ENCODE measurements at regions not wholly inside any gene's neighbourhood (a gene's known extent, or its start where the extent isn't known, plus 50 kb on each side); places are given as distances from the start of the nearest gene placed in this dataset.

DNA sequence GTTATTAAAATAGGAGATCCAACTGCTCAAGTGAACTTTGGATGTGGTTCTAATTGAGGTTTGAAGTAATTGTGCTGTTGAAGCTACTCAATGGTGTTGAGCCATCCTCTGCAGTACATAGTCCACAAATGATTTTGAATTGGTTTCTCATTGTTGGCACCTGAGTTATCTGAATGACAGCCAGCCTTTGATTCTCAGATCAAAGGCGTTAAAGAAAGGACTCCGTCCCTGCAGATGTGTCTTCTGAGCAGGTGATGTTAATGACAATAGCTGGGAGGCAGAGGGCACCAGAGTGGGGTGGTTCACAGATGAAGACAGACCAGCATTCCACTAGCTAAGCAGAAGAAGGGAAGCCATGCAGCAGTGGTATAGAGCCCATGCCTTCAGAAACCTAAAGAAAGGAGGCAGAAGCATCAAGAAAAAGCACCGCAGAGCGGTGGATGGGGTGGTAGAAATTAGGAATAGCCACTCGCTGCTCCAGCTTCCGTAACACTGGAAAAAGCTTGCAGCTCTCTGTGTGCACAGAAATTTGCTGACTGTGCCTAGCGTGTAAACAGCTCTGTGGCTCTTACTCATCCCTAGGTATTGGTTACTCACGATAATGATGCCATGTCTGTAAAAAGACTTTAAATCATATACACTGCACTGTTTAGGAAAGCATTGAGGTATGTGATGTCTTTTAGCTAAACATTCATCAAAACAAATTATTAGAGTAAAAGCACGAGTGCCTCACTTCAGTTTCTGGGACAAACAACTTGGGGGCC, 79.2 kb upstream of the CLCN4 start:
- DNase-seq (ENCODE audit: low read depth in 2 of 3, low spot score in 2 of 3): no peak

DNA sequence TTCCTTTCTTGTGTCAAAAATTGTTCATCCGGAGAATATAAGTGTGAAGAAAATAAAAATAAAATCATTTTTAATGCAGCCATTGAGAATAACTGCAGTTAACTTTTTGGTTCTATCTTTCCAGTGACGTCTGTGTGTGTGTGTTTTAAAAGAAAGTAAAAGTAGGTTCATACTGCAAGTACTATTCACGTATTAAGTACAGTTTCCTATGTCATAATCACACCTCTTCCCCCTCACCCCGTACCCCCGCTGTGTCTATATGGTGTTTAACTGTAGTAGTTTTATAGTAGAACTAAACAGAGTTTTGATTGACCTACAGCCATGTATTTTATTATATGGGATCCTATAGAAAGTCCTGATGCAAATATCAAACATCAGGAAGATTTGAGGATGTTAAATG, 78.5 kb upstream of the CLCN4 start:
- DNase-seq (ENCODE audit: low read depth in 2 of 3, low spot score in 2 of 3): no peak

DNA sequence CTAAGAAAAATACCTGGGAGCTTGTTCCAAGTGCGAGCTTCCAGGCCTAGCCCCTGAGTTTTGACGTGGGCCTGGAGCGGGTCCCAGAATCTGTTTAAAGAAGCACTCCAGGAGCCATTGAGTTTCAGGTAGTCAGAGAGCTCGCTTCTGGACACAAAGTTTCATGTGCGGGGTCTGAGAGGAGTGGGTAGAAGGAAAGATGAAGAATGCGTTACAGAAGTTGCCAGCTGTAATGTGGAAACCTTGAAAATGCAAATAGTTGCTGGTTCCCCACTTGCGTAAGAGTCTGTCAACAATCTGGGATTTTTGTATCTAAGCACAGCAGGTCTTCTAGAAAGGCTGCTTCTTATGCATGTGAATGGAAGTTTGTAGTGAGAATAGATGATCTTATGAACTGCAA, 77.5 kb upstream of the CLCN4 start:
- DNase-seq (ENCODE audit: low read depth in 2 of 3, low spot score in 2 of 3): no peak

DNA sequence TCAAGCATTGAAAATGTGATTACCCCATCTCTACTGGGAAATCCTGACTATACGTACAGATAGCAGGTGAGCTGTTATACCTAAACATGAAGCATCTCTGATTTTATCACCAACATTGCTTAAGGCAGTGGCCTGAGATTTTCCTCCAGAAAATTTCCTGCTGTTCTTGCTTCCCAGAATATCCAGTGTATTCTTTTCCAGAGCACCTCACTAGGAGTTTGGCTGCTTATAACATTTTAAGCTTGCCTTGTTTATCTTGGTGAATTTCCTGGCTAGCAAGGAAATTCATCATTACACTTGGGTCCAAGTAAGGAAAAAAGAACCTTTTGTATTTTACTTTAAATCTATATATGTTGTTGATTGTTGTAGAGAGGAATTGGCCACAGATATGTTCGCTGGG, 73.0 kb upstream of the CLCN4 start:
- DNase-seq (ENCODE audit: low read depth in 2 of 3, low spot score in 2 of 3): no peak

DNA sequence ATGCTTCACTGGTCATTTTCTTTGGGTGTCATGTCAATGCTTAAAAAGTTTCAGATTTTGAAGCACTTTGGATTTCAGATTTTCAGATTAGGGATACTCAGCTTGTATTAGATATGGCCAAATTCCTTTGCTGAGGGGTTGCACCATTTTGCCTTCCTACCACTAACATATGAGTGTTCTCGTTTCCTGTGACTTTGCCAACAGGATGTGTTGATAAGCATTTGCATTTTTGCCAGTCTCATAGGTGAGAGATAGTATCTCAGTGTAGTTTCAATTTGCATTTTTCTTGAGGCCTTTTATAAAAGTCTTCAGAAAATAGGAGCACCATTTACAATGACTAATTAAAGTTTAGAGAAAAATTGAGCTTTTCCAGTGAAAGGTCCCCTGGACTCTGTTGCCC, 71.6 kb upstream of the CLCN4 start:
- DNase-seq (ENCODE audit: low read depth in 2 of 3, low spot score in 2 of 3): peak in 2 of 3 donors; percentile 29 to 64

DNA sequence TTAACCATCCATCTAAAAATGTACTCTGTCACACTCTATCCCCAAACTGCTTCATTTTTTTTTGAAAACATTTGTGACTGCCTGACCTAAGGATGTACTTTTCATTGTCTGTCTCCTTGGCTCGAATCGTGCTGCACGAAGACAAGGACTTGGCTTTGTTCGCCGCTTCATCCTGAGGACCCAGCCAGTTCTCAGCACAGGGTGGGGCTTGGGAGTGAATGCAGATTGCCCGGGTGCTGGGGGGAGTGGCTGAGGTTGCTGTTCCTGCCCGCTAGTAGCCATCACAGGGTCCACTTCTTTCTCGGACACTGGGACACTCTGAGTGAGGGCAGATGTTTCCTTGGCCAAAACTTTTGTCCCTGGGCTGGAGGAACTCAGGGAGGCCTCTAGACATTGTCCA, 70.1 kb upstream of the CLCN4 start:
- DNase-seq (ENCODE audit: low read depth in 2 of 3, low spot score in 2 of 3): no peak

DNA sequence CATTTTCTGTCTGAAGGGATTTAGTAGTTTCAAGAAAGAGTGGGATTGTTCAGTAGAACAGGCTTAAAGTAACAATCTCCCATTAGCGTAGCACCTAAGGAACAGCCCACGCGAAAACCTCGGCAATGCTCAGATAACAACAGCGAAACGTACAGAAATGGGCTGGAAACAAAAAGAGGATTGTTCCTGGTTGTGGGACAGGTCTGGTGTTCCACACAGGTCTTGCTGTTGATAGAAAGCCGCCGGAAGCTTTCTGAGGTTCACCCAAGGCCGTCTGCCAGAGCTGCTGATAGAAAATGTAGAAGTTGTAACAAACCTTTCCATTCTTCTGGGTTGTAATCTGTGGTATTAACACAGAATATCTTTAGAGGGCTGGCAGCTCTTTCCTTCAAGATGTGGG, 69.4 kb upstream of the CLCN4 start:
- no peak for DNase-seq (ENCODE audit: low read depth in 2 of 3, low spot score in 2 of 3)

DNA sequence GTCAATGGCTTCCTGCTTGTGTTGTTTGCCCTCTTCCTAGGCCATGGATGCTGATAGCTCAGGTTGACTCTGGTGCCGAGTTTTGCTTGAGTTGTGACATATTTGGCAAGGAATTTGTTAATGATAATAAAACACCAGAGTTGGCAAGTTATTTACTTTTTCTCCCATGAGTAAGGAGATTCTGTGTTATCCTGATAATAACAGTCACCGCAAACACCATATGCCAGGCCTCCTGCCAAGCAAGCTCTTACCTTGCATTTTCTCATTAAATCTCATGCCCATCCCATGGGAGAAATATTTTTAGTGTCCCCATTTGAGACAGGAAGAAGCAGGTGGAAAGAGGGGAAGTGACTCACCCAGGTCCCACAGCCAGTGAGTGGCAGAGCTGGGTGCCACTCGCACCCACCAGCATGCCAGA, 67.4 kb upstream of the CLCN4 start:
- no peak for DNase-seq (ENCODE audit: low read depth in 2 of 3, low spot score in 2 of 3)

DNA sequence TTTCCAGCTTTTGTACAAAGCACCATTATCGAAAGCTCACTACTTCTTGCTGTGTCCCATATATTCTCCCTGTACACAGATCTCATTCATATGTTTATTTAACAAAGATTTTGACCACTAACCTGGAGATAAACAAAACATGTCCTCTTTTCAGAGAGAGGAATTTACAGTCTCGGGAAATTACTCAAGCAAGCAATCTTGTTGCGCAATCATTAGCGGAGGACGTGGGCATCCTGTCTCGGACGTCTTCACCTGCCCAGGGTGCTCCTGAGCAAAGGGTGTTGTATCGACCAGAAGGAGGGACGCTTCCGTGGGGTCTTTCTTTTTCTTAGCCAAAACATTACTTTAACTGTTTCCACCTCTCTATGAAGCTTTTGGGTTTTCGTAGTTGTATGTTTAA, 66.5 kb upstream of the CLCN4 start:
- DNase-seq (ENCODE audit: low read depth in 2 of 3, low spot score in 2 of 3): no peak

DNA sequence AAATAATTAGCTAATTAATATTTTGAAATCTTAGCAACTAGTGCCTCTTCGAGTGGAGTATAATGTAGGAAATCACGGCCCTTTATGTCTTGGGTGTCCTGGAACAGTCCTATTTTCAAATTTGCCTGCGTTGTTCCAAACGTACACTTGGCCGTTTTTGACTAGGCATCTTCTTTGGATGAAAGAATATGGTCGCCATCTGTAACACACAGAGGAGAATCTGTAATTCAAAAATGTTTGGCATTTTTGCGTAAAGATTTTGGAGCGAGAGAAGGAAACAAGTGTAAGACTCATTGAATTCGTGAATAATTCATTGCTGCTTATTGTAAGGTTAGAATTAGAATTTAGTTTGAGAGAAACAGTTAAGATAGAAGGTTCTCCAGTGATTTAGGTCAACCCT, 61.5 kb upstream of the CLCN4 start:
- DNase-seq (ENCODE audit: low read depth in 2 of 3, low spot score in 2 of 3): no peak

DNA sequence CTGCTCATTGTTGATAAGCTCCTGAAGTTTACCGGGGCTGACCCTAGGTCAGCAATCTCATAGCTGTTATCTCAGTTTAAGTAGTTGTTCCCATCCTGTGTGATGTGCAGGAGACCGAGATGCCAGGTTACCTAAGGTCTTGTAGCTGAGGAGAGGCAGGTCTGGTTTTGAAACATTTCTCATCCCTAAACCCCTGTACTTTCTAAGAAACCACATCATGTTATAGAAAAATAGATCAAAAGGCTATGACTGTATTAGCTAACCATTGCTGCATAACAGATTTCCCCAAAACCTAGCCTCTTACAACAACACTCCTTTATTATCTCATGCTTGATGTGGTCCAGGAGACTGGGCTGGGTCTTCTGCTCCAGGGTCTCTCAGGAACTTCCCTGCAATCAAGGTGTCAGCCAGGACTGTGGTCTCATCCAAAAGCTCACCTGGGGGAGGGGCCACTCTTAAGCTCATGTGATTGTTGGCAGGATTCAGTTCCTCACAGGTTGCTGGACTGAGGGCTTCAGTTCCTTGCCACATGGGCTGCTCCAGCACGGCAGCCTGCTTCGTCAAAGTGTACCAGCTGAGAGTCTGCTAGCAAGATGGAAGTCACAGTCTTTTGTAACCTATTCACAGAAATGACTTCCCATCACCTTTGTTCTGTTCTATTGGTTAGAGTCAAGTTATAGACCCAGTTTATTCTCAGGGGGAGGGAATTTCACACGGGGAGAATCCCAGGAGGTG, 60.9 kb upstream of the CLCN4 start:
- no peak for DNase-seq (ENCODE audit: low read depth in 2 of 3, low spot score in 2 of 3)

DNA sequence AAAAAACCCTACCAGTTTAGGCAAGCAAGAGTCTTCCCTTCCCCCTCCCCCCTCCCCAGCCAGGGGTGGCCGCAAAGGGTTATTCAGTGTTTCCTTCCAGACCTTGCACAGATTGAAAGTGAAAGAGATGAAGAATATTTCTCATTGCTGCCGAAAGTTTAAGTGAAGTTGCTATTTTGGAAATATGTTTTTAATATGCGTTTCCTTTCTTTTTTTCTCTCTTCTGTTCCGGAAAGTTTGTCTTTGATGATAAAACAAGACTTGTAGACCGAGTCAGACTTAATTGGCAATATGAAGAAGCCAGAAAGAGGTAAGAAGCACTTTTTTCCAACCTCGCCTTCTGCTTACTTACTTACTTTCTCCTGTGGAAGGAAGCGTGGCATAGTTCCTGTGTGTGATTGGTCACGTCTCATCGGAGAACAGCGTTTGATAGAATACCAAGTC, 58.5 kb upstream of the CLCN4 start:
- DNase-seq (ENCODE audit: low read depth in 2 of 3, low spot score in 2 of 3): peak in 2 of 3 donors; percentile 43 to 74

DNA sequence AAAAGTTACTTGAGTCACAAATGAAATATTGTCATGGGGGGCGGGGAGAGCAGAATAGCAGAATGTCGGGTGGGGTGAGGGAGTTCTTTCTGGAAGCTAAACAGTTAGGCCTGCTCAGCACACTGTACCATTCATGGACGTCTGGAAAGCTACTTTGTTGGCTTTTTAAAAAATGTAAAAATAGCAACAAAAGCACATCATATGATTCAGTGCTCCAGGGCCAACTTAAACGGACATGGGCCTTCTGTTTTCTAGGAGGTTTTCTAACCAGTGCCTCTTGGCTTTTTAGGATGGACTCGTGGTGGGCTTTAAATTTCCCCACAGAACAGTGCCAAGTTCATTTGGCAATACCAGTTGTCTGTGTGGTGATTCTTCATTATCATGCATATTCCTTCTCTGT, 57.4 kb upstream of the CLCN4 start:
- DNase-seq (ENCODE audit: low read depth in 2 of 3, low spot score in 2 of 3): no peak

DNA sequence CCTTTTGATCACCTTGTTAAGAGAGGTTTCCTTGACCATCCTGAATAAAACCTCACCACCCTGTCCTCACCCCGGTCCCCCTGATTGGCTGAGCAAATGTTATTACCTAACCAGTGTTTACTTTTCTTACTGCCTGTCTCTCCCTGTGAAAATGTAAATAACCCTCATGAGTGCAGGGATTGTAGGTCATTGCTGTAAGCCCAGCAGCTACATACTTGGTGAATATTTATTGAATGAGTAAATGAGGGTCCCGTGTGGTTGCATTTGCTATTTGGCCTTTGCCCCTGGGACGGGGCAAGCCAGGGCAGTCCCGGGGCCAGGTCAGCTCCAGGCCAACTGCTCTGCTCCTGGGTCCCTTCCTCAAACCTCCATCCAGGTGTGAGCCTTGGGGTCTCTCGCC, 55.5 kb upstream of the CLCN4 start:
- DNase-seq (ENCODE audit: low read depth in 2 of 3, low spot score in 2 of 3): no peak

DNA sequence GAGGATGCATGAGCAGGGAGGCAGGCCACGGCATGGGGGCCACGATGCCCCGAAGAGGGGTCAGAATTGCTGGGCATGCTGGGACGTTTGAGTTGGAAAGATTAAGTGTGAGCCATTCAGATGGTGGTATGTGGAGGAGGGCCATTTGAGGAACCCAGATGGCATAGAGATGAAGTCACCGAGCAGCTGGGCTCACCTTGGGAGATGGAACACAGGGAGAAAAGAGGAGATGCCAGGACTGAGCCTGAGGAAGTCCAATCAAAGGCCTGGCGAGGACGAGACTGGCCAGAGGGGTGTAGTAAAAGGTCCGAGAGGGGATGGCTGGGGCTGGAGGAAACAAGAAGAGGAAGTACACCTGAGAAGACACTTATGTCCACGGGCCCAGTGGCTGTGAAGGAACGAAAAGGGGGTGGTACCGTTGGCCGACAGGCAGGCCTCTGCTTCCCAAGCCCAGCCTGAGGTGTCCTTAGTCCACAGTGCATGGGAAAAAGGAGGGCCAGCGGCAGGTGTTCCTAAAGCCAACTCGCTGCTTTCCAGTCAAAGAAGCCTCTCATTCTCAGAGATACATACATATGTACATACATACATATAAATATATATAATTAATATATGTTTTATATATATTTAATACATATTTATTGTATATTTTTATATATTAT, 54.6 kb upstream of the CLCN4 start:
- no peak for DNase-seq (ENCODE audit: low read depth in 2 of 3, low spot score in 2 of 3)

DNA sequence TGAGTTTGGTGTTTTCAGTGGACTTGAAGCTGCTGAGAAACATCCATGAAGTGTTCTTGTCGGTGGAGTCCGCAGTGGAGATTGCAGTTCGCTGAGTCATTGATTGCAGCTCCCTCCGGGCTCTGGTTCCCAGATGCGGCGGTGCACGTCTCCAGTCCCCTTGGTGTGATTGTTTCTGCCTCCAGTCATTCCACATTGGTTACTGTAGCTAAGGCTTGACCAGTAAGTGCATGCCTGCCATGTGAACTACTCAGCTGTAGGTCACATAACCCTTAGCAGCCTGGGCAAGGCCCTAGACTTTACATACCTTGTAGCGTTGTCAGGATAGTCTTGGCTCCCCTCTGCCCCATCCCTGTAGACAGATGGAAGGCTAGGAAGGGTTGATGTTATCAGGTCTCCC, 53.8 kb upstream of the CLCN4 start:
- no peak for DNase-seq (ENCODE audit: low read depth in 2 of 3, low spot score in 2 of 3)

DNA sequence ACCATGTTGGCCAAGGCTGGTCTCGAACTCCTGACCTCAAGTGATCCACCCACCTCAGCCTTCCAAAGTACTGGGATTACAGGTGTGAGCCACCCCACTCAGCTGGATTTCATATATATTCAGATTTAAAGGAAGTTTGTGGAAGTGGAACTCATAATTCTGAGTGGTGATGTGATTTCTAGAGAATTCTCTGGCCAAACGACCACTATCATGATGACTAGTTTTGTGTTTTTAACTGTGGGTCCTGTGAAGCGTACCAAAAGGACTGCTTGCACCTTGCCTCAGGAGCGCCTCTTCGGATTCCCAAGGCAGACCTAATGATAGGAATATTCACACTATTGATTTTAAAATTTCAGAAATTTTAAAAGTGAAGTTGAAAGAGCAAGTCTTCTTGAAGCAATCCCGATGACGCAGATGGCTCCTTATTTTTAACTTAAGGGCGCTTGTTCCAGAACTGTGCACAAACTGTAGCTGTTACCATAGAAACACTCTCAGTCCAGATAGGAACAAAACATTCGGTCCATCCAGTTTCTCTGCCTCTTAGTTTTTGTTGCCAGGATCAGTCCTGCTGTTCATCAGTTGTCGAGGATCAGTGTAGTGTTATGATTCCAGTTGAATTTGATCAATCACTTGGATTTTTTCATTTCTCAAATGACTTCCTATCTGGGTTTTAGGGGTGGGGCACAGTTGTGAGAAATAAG, 51.7 kb upstream of the CLCN4 start:
- DNase-seq (ENCODE audit: low read depth in 2 of 3, low spot score in 2 of 3): no peak

DNA sequence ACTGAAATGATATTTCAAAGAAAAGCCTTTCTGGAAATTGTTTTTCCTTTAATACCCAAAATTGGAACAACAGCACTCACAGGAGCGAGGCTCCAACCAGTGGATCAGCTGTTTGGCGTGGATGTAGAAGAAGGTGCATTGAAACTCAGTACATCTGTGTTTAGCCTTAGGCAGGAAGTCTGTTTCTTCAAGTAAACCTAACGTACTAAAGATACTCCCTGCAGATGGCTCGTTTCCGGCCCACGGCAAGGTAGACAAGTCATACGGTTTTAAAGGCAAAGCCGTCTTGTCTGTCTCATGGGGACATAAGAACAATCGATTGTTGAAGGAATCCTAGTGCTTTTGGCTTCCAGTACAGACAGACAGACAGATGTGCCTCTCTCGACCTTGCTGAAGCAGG, 50.0 kb upstream of the CLCN4 start:
- no peak for DNase-seq (ENCODE audit: low read depth in 2 of 3, low spot score in 2 of 3)
